ENCODE measurements at regions not wholly inside any gene's neighbourhood (a gene's known extent, or its start where the extent isn't known, plus 50 kb on each side); places are given as distances from the start of the nearest gene placed in this dataset.

GRCh38 chr9:13588151-13589033 lies 308.9 kb upstream of the MPDZ start (continued):
- TF ChIP-seq PATZ1 (CRISPR knock-in tag; IDR thresholded peaks at IDR 0.05; ENCODE audit: borderline replicate concordance) (no peak), ZFP30 (CRISPR knock-in tag; IDR thresholded peaks at IDR 0.05) (no peak), ESRRG (CRISPR knock-in tag; IDR thresholded peaks at IDR 0.05) (no peak), PPARA (CRISPR knock-in tag; IDR thresholded peaks at IDR 0.05; ENCODE audit: borderline replicate concordance) (no peak), SNAI2 (CRISPR knock-in tag; IDR thresholded peaks at IDR 0.05) (no peak), ZNF565 (CRISPR knock-in tag; conservative IDR thresholded peaks at IDR 0.05; ENCODE audit: low read depth) (no peak)

- TF ChIP-seq ISL1 (CRISPR knock-in tag; IDR thresholded peaks at IDR 0.05): no peak
- TF ChIP-seq OSR1 (CRISPR knock-in tag; IDR thresholded peaks at IDR 0.05): no peak
- no peak for TF ChIP-seq SNAI2 (CRISPR knock-in tag; IDR thresholded peaks at IDR 0.05)
- no peak for TF ChIP-seq TOX (CRISPR knock-in tag; IDR thresholded peaks at IDR 0.05; ENCODE audit: borderline replicate concordance)
- TF ChIP-seq ZNF70 (CRISPR knock-in tag; IDR thresholded peaks at IDR 0.05): no peak
- TF ChIP-seq TCF4 (CRISPR knock-in tag; IDR thresholded peaks at IDR 0.05; ENCODE audit: borderline replicate concordance): no peak
- TF ChIP-seq ZFP30 (CRISPR knock-in tag; IDR thresholded peaks at IDR 0.05): no peak
- TF ChIP-seq PPARA (CRISPR knock-in tag; IDR thresholded peaks at IDR 0.05; ENCODE audit: borderline replicate concordance): no peak
- no peak for TF ChIP-seq POU6F1 (CRISPR knock-in tag; IDR thresholded peaks at IDR 0.05; ENCODE audit: borderline replicate concordance, low read depth)
- TF ChIP-seq BACH2 (CRISPR knock-in tag; IDR thresholded peaks at IDR 0.05; ENCODE audit: borderline replicate concordance): no peak
- TF ChIP-seq ZNF8 (CRISPR knock-in tag; IDR thresholded peaks at IDR 0.05): no peak
- no peak for TF ChIP-seq ZC3H10 (CRISPR knock-in tag; IDR thresholded peaks at IDR 0.05)
- no peak for TF ChIP-seq CREB5 (CRISPR knock-in tag; IDR thresholded peaks at IDR 0.05; ENCODE audit: low read depth)
- no peak for TF ChIP-seq TSHZ2 (CRISPR knock-in tag; IDR thresholded peaks at IDR 0.05)
- no peak for TF ChIP-seq GLIS3 (CRISPR knock-in tag; IDR thresholded peaks at IDR 0.05)
- TF ChIP-seq ESRRG (CRISPR knock-in tag; IDR thresholded peaks at IDR 0.05): no peak
- no peak for TF ChIP-seq CSRNP3 (CRISPR knock-in tag; IDR thresholded peaks at IDR 0.05)
- no peak for ATAC-seq
Measured at GRCh38 chr9:13587571-13587970, 308.1 kb upstream of the MPDZ start.

All from SK-N-SH treated with all-trans-retinoic acid at 6 μM for 48 hours (cell line).